ENCODE measurements at regions not wholly inside any gene's neighbourhood (a gene's known extent, or its start where the extent isn't known, plus 50 kb on each side); places are given as distances from the start of the nearest gene placed in this dataset.

DNA sequence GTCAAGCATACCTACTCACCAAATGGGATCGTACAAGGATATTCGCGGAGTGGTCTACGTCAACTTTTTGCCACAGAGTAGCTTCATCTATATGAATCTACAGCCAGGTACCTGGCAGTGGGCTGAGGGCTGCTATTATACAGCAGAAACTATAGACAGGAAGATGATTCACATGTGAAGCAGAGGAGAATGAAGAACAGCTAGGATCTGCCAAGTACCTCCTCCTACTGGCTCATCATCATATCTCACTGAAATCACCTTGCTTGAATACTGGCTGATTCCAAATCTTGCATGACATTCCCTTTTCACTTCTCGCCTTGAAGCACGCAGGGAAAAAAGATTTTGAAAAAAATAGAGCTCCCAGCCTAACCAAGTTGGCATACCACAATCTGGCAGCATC lies 488.7 kb upstream of the NRSN1 start:
- no peaks in the 10 kb centered on the region for H3K36me3 ChIP-seq
- no peak overlapping the region for H3K4me3 ChIP-seq
- no peaks in the 10 kb centered on the region for H3K9me3 ChIP-seq (replicated peaks)
- no peaks in the 10 kb centered on the region for H3K4me1 ChIP-seq
- no peak overlapping the region for H3K27ac ChIP-seq (replicated peaks)
- DNase-seq, result no peak
- intact Hi-C loops (cut with micrococcal nuclease), result no loop called here
- H3K27me3 ChIP-seq (ENCODE audit: low read depth), result no peaks in the 10 kb centered on the region
- TF ChIP-seq, protein P1, sequence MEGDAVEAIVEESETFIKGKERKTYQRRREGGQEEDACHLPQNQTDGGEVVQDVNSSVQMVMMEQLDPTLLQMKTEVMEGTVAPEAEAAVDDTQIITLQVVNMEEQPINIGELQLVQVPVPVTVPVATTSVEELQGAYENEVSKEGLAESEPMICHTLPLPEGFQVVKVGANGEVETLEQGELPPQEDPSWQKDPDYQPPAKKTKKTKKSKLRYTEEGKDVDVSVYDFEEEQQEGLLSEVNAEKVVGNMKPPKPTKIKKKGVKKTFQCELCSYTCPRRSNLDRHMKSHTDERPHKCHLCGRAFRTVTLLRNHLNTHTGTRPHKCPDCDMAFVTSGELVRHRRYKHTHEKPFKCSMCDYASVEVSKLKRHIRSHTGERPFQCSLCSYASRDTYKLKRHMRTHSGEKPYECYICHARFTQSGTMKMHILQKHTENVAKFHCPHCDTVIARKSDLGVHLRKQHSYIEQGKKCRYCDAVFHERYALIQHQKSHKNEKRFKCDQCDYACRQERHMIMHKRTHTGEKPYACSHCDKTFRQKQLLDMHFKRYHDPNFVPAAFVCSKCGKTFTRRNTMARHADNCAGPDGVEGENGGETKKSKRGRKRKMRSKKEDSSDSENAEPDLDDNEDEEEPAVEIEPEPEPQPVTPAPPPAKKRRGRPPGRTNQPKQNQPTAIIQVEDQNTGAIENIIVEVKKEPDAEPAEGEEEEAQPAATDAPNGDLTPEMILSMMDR (IDR thresholded peaks at IDR 0.05; ENCODE audit: borderline replicate concordance), result no peak

DNA sequence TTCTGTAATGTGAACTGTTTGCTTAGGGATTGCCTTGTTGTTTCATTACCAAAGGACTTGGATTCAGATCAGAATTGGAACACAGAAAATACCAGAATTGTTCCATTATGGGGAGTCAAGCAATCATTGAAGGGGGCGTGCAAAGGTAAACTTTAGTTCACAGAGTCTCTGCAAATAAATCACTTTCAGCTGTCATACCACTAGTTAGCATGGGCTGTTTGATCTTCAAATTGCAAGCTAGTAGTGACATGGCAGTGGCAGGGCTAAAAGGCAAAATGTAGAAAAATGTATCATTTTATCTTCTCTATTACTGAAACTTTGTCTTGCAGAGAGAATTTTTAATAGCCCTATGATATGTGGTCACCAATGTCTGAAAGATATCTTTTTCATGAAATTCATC lies 483.2 kb upstream of the NRSN1 start:
- no peak for DNase-seq
- Histone ChIP-seq H3K27ac (replicated peaks) (no peak overlapping the region), H3K4me3 (no peak overlapping the region), H3K9me3 (replicated peaks) (no peaks in the 10 kb centered on the region), H3K36me3 (no peaks in the 10 kb centered on the region), H3K4me1 (no peaks in the 10 kb centered on the region), H3K27me3 (ENCODE audit: low read depth) (no peaks in the 10 kb centered on the region)
- intact Hi-C loops (cut with micrococcal nuclease), result no loop called here
- TF ChIP-seq, protein P1 (IDR thresholded peaks at IDR 0.05; ENCODE audit: borderline replicate concordance), result no peak

DNA sequence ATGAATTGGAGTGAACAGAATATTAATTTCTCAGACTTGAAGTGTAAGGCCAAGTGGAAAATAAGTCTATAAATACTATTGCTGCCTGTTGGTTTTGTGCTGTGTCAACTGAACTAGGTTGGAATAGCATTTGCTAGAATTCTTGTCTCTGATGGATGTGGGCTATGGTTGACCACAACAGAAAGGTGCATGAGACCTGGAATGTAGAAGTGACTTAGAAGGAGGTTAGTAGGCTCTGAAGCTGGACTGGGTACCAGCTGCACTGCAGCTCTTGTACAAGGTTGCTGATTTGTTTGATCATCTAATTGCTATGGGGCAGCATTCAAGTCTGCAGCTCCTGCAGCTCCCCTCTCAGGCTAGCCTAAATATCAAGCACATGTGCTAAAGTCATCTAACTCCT lies 479.0 kb upstream of the NRSN1 start:
- Histone ChIP-seq H3K4me3 (no peak overlapping the region), H3K4me1 (no peaks in the 10 kb centered on the region), H3K36me3 (no peaks in the 10 kb centered on the region), H3K27ac (replicated peaks) (no peak overlapping the region), H3K27me3 (ENCODE audit: low read depth) (no peaks in the 10 kb centered on the region), H3K9me3 (replicated peaks) (no peaks in the 10 kb centered on the region)
- no peak for DNase-seq
- intact Hi-C loops (cut with micrococcal nuclease), result no loop called here
- TF ChIP-seq, protein P1 (IDR thresholded peaks at IDR 0.05; ENCODE audit: borderline replicate concordance), result no peak

DNA sequence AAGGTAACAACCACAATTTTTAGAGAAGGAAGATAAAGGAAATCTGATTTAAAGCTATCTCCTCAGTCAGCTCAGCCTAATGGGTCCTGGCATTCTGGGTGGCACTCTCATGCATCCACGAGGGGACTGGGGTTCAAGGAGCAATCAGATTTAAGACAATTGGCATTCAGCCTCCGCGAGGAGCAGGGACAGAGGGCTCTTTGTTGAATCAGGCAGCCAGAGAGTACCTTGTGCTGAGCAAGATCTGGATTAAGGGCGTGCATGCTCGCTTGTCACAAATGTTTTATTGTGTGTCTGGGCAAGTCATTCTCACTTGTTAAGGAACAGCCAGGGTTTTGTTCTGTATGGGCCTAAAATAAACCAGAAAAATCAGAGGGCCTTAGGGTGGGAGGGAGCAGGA lies 475.3 kb upstream of the NRSN1 start:
- Histone ChIP-seq H3K9me3 (replicated peaks) (no peaks in the 10 kb centered on the region), H3K36me3 (no peaks in the 10 kb centered on the region), H3K27ac (replicated peaks) (no peak overlapping the region), H3K4me1 (no peaks in the 10 kb centered on the region), H3K27me3 (ENCODE audit: low read depth) (no peaks in the 10 kb centered on the region), H3K4me3 (no peak overlapping the region)
- DNase-seq, result no peak
- TF ChIP-seq, protein P1 (IDR thresholded peaks at IDR 0.05; ENCODE audit: borderline replicate concordance), result no peak
- intact Hi-C loops (cut with micrococcal nuclease), result no loop called here

DNA sequence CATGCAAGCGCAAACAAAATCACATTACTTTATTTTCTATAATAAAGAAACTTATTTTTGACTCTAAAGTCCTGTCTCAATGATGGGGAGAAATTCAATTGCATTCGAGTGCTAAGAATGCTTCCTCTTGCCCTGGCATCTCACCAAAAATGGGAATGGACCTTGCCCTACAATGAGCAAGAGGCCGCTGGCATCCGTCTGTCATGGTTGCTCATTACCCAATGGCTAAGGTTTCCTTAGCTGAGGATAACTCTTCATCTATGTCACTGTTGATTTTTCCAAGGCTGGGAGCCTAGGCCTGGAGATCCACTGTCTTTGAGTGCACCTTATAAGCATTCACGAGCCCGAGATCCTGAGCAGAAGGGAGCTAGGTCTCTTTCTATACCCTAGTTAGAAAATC lies 471.3 kb upstream of the NRSN1 start:
- Histone ChIP-seq H3K27me3 (ENCODE audit: low read depth) (no peaks in the 10 kb centered on the region), H3K4me1 (no peaks in the 10 kb centered on the region), H3K36me3 (no peaks in the 10 kb centered on the region), H3K9me3 (replicated peaks) (no peaks in the 10 kb centered on the region), H3K4me3 (no peak overlapping the region), H3K27ac (replicated peaks) (no peak overlapping the region)
- intact Hi-C loops (cut with micrococcal nuclease), result no loop called here
- no peak for DNase-seq
- TF ChIP-seq, protein P1 (IDR thresholded peaks at IDR 0.05; ENCODE audit: borderline replicate concordance), result no peak

DNA sequence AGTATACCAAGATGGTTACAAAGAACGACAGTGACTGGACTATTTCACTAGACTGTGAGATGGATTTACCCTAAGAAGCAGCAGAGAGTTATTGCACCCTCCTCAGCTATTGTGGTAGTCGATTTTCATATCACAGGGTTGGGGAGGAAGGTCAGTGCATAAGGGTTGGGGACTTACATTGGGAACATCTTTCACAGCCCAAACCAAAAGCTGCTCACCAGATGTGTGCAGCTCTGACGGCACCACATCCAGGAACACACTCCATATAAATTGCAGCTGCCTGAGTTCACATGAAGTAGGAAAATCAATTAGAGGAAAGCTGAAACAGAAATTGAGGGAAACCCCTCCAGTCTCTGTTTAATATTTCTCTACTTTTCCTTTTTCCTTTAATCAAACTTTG lies 470.5 kb upstream of the NRSN1 start:
- H3K36me3 ChIP-seq, result no peaks in the 10 kb centered on the region
- no peak for DNase-seq
- H3K27me3 ChIP-seq (ENCODE audit: low read depth), result no peaks in the 10 kb centered on the region
- H3K27ac ChIP-seq (replicated peaks), result no peak overlapping the region
- H3K4me1 ChIP-seq, result no peaks in the 10 kb centered on the region
- TF ChIP-seq, protein P1 (IDR thresholded peaks at IDR 0.05; ENCODE audit: borderline replicate concordance), result no peak
- intact Hi-C loops (cut with micrococcal nuclease), result no loop called here
- no peaks in the 10 kb centered on the region for H3K9me3 ChIP-seq (replicated peaks)
- no peak overlapping the region for H3K4me3 ChIP-seq

All from left ventricle myocardium inferior (tissue), 1 donor.